HG03520 (cell line): ENCODE measurements at regions not wholly inside any gene's neighbourhood (a gene's known extent, or its start where the extent isn't known, plus 50 kb on each side); places are given as distances from the start of the nearest gene placed in this dataset.

Experiments
- ATAC-seq: cut with Tn5 transposase; IDR thresholded peaks from one replicate; pipeline ENCODE4 v1.9.1; 2021; ENCODE audit warnings: mild to moderate bottlenecking, moderate library complexity; ENCODE audit not compliant: unreplicated experiment

GRCh38 chr10:88058750-88059149, 195.3 kb downstream of the PTEN start:
- ATAC-seq: no peak

- no peak for ATAC-seq
Observed at GRCh38 chr10:88059190-88059589, 195.8 kb downstream of the PTEN start.

- ATAC-seq: no peak
Observed at GRCh38 chr10:88060762-88061161, 197.3 kb downstream of the PTEN start.

GRCh38 chr10:88062385-88062784, 199.0 kb downstream of the PTEN start:
- ATAC-seq: no peak

- ATAC-seq: no peak
Observed at GRCh38 chr10:88062798-88063472, 199.5 kb downstream of the PTEN start.

- ATAC-seq: no peak
Observed at GRCh38 chr10:88063861-88064557, 200.6 kb downstream of the PTEN start.

- ATAC-seq: peak; percentile 55
Observed at GRCh38 chr10:88064608-88065382, 201.4 kb downstream of the PTEN start.

GRCh38 chr10:88065383-88066049, 202.1 kb downstream of the PTEN start:
- no peak for ATAC-seq

GRCh38 chr10:88066319-88066718, 202.9 kb downstream of the PTEN start:
- ATAC-seq: no peak

- ATAC-seq: no peak
Observed at GRCh38 chr10:88066876-88067275, 203.5 kb downstream of the PTEN start.

- no peak for ATAC-seq
Observed at GRCh38 chr10:88067737-88068136, 204.3 kb downstream of the PTEN start.

- ATAC-seq: no peak
Observed at GRCh38 chr10:88069338-88069737, 205.9 kb downstream of the PTEN start.

- peak; percentile 56 for ATAC-seq
Observed at GRCh38 chr10:88070080-88070880, 206.9 kb downstream of the PTEN start.

- ATAC-seq: no peak
Observed at GRCh38 chr10:88071879-88072278, 208.5 kb downstream of the PTEN start.

GRCh38 chr10:88073682-88074081, 210.3 kb downstream of the PTEN start:
- no peak for ATAC-seq

- no peak for ATAC-seq
Observed at GRCh38 chr10:88074971-88075370, 211.5 kb downstream of the PTEN start.

- ATAC-seq: no peak
Observed at GRCh38 chr10:88076027-88076880, 212.8 kb downstream of the PTEN start.

- no peak for ATAC-seq
Observed at GRCh38 chr10:88077977-88078376, 214.6 kb downstream of the PTEN start.

GRCh38 chr10:88080213-88080612, 216.8 kb downstream of the PTEN start:
- no peak for ATAC-seq
